H9 (cell line): ENCODE measurements at regions not wholly inside any gene's neighbourhood (a gene's known extent, or its start where the extent isn't known, plus 50 kb on each side); places are given as distances from the start of the nearest gene placed in this dataset.

ENCODE experiments used
- DNase-seq: peaks from one replicate; pipeline ENCODE4 v3.0.0-alpha.2; 2017
- H2AFZ ChIP-seq: one replicate; pipeline ENCODE4 v1.6.1; 2013; ENCODE audit warnings: mild to moderate bottlenecking, low read length, control low read depth, moderate library complexity
- H2AK5ac ChIP-seq: 2 replicates; pipeline ENCODE4 v1.6.1; 2013; ENCODE audit warnings: low read length, control low read depth, mixed read lengths; ENCODE audit not compliant: insufficient read length
- H2BK120ac ChIP-seq: one replicate; pipeline ENCODE4 v1.6.1; 2013; ENCODE audit warnings: low read depth, mild to moderate bottlenecking, low read length, control low read depth, inconsistent platforms; ENCODE audit not compliant: poor library complexity, severe bottlenecking
- H2BK12ac ChIP-seq: 2 replicates; pipeline ENCODE4 v1.6.1; 2013; ENCODE audit warnings: low read length, control low read depth, mixed read lengths, low read depth; ENCODE audit not compliant: insufficient read length
- H2BK15ac ChIP-seq: 2 replicates; pipeline ENCODE4 v1.6.1; 2013; ENCODE audit warnings: low read depth, low read length, control low read depth
- H2BK20ac ChIP-seq: one replicate; pipeline ENCODE4 v1.6.1; 2013; ENCODE audit warnings: low read depth, mild to moderate bottlenecking, low read length, control low read depth, inconsistent platforms; ENCODE audit not compliant: poor library complexity, severe bottlenecking
- H2BK5ac ChIP-seq: 2 replicates; pipeline ENCODE4 v1.6.1; 2013; ENCODE audit warnings: low read length, control low read depth, mixed read lengths; ENCODE audit not compliant: insufficient read length
- H3K14ac ChIP-seq: 2 replicates; pipeline ENCODE4 v1.6.1; 2013; ENCODE audit warnings: low read length, control low read depth; ENCODE audit not compliant: insufficient read depth
- H3K18ac ChIP-seq: 2 replicates; pipeline ENCODE4 v1.6.1; 2013; ENCODE audit warnings: low read depth, mild to moderate bottlenecking, mixed read lengths, low read length, control low read depth; ENCODE audit not compliant: insufficient read length
- H3K23ac ChIP-seq: 2 replicates; pipeline ENCODE4 v1.6.1; 2013; ENCODE audit warnings: low read length, control low read depth, mixed read lengths, low read depth; ENCODE audit not compliant: insufficient read length
- H3K23me2 ChIP-seq: 2 replicates; pipeline ENCODE4 v1.6.1; 2013; ENCODE audit warnings: low read depth, mild to moderate bottlenecking, mixed read lengths, low read length, control low read depth; ENCODE audit not compliant: insufficient read length, poor library complexity, severe bottlenecking
- H3K27ac ChIP-seq: 2 replicates; pipeline ENCODE4 v1.5.1; 2013; ENCODE audit warnings: low read length, control low read depth, mixed read lengths, low read depth; ENCODE audit not compliant: insufficient read length
- H3K27me3 ChIP-seq: 2 replicates; pipeline ENCODE4 v1.6.1; 2013; ENCODE audit warnings: low read length, control low read depth, inconsistent platforms; ENCODE audit not compliant: insufficient read depth
- H3K4ac ChIP-seq: 2 replicates; pipeline ENCODE4 v1.6.1; 2013; ENCODE audit warnings: low read depth, mild to moderate bottlenecking, control low read depth, inconsistent platforms, low read length, moderate library complexity
- H3K4me1 ChIP-seq: 2 replicates; pipeline ENCODE4 v1.6.1; 2013; ENCODE audit warnings: low read length, control low read depth, inconsistent platforms; ENCODE audit not compliant: insufficient read depth
- H3K4me2 ChIP-seq: 2 replicates; pipeline ENCODE4 v1.6.1; 2013; ENCODE audit warnings: low read length, control low read depth, mixed read lengths; ENCODE audit not compliant: insufficient read length, insufficient read depth
- H3K56ac ChIP-seq: 2 replicates; pipeline ENCODE4 v1.6.1; 2013; ENCODE audit warnings: low read depth, mild to moderate bottlenecking, mixed read lengths, low read length, control low read depth; ENCODE audit not compliant: insufficient read length
- H3K79me1 ChIP-seq: 2 replicates; pipeline ENCODE4 v1.6.1; 2013; ENCODE audit warnings: low read depth, mild to moderate bottlenecking, moderate library complexity, low read length, control low read depth, inconsistent platforms; ENCODE audit not compliant: insufficient read depth, poor library complexity, severe bottlenecking
- H3K79me2 ChIP-seq: 2 replicates; pipeline ENCODE4 v1.6.1; 2013; ENCODE audit warnings: low read length, control low read depth, inconsistent platforms; ENCODE audit not compliant: insufficient read depth
- H3K9ac ChIP-seq: 2 replicates; pipeline ENCODE4 v1.6.1; 2013; ENCODE audit warnings: low read length, control low read depth, mixed read lengths; ENCODE audit not compliant: insufficient read length; ENCODE audit errors: extremely low read depth
- H3K9me3 ChIP-seq: one replicate; pipeline ENCODE4 v1.6.1; 2013; ENCODE audit warnings: low read depth, low read length, inconsistent platforms; ENCODE audit not compliant: control insufficient read depth
- H3T11ph ChIP-seq: one replicate; pipeline ENCODE4 v1.6.1; 2013; ENCODE audit warnings: mild to moderate bottlenecking, low read length, control low read depth, inconsistent platforms
- H4K20me1 ChIP-seq: one replicate; pipeline ENCODE4 v1.6.1; 2013; ENCODE audit not compliant: control insufficient read depth, insufficient read length, insufficient read depth
- H4K5ac ChIP-seq: 2 replicates; pipeline ENCODE4 v1.6.1; 2013; ENCODE audit warnings: low read depth, mild to moderate bottlenecking, mixed read lengths, low read length, control low read depth; ENCODE audit not compliant: insufficient read length
- H4K8ac ChIP-seq: replicated peaks from 2 replicates; pipeline ENCODE4 v1.6.1; 2013; ENCODE audit warnings: low read length, control low read depth, mixed read lengths, low read depth; ENCODE audit not compliant: insufficient read length
- H4K91ac ChIP-seq: 2 replicates; pipeline ENCODE4 v1.6.1; 2013; ENCODE audit warnings: low read depth, mild to moderate bottlenecking, moderate library complexity, mixed read lengths, low read length, control low read depth; ENCODE audit not compliant: insufficient read length
- H3K27ac Mint-ChIP-seq, 3 experiments: 2 replicates in 2 of 3; 3 replicates in 1 of 3; pipeline ENCODE4 v1.8.0; 2020 to 2021; ENCODE audit warnings: mixed read lengths in 3 of 3, mild to moderate bottlenecking in 1 of 3, moderate library complexity in 1 of 3
- H3K27me3 Mint-ChIP-seq: 2 replicates; pipeline ENCODE4 v1.8.0; 2021; ENCODE audit warnings: low read depth, mild to moderate bottlenecking, moderate library complexity, mixed read lengths
- H3K36me3 Mint-ChIP-seq, 3 experiments: 2 replicates in 2 of 3; 3 replicates in 1 of 3; pipeline ENCODE4 v1.8.0; 2020 to 2021; ENCODE audit warnings: low read depth in 3 of 3, mixed read lengths in 3 of 3; ENCODE audit not compliant: insufficient read depth in 1 of 3
- H3K4me1 Mint-ChIP-seq, 2 experiments: 2 replicates each; pipeline ENCODE4 v1.8.0; 2020; ENCODE audit warnings: mixed read lengths in 2 of 2
- H3K4me3 Mint-ChIP-seq, 2 experiments: 2 replicates in 1 of 2; 3 replicates in 1 of 2; pipeline ENCODE4 v1.8.0; 2020 to 2021; ENCODE audit warnings: mild to moderate bottlenecking in 2 of 2, mixed read lengths in 2 of 2, moderate library complexity in 1 of 2
- H3K9me3 Mint-ChIP-seq, 2 experiments: 2 replicates in 1 of 2; 3 replicates in 1 of 2; pipeline ENCODE4 v1.8.0; 2020; ENCODE audit warnings: mild to moderate bottlenecking in 2 of 2, mixed read lengths in 2 of 2, moderate library complexity in 1 of 2
- CTCF ChIP-seq: fragments of 200-600 bp; sonication (generic); conservative IDR thresholded peaks from 3 replicates; pipeline ENCODE4 v1.8.0; 2021; ENCODE audit warnings: antibody characterized with exemption, mild to moderate bottlenecking
- WGBS: extraction: QIAGEN DNeasy Blood & Tissue Kit; methylation state at CpG from one replicate; pipeline ENCODE4 v1.1.7; 2013; ENCODE audit warnings: missing lambda C conversion rate, low lambda C conversion rate, mixed read lengths; ENCODE audit not compliant: insufficient read length; ENCODE audit errors: extremely low coverage; 5-methylcytosine and 5-hydroxymethylcytosine counted together

GRCh38 chr7:130954918-130955564 is 221.0 kb upstream of the KLF14 start:
- no peak overlapping the region for H3K4me2 ChIP-seq
- no peak overlapping the region for H3K27ac Mint-ChIP-seq
- H3K4ac ChIP-seq = no peak overlapping the region
- H2BK120ac ChIP-seq = no peak overlapping the region
- H3K9me3 Mint-ChIP-seq = peaks cover 0 to 3% of the 10 kb centered on the region in 2 experiments; a peak in 2 of 5 replicates
- H3K9ac ChIP-seq = no peak overlapping the region
- H3K4me1 Mint-ChIP-seq = peaks cover 10 to 12% of the 10 kb centered on the region in 2 experiments
- no peak overlapping the region for H2BK20ac ChIP-seq
- no peak overlapping the region for H4K5ac ChIP-seq
- no peak overlapping the region for H4K91ac ChIP-seq
- no peak overlapping the region for H2AFZ ChIP-seq
- no peaks in the 10 kb centered on the region; the same call in 1 of the 2 replicates for H3K27me3 Mint-ChIP-seq
- no peak overlapping the region for H3K14ac ChIP-seq
- no peaks in the 10 kb centered on the region for H3K9me3 ChIP-seq
- no peak overlapping the region for H3K56ac ChIP-seq
- no peak overlapping the region for H2BK12ac ChIP-seq
- H3K36me3 Mint-ChIP-seq = peaks cover 5 to 6% (median 6%) of the 10 kb centered on the region in 3 experiments; a peak in 6 of 7 replicates
- H2BK5ac ChIP-seq = no peak overlapping the region
- no peak for DNase-seq
- H3T11ph ChIP-seq = no peak overlapping the region
- no peak for TF ChIP-seq CTCF
- no peak overlapping the region for H3K4me3 Mint-ChIP-seq
- WGBS = no CpG with 5 or more reads among the region's 6 CpGs
- no peak overlapping the region for H3K23ac ChIP-seq
- no peaks in the 10 kb centered on the region for H3K23me2 ChIP-seq
- H3K4me1 ChIP-seq = peaks cover 9% of the 10 kb centered on the region; the same call in 1 of the 2 replicates
- H3K27me3 ChIP-seq = no peaks in the 10 kb centered on the region
- no peak overlapping the region for H3K27ac ChIP-seq
- no peak overlapping the region for H3K18ac ChIP-seq
- no peaks in the 10 kb centered on the region for H3K79me2 ChIP-seq
- no peak overlapping the region for H2BK15ac ChIP-seq
- H3K79me1 ChIP-seq = no peaks in the 10 kb centered on the region
- H4K20me1 ChIP-seq = no peaks in the 10 kb centered on the region
- H4K8ac ChIP-seq = no peak overlapping the region
- no peak overlapping the region for H2AK5ac ChIP-seq
